ENCODE measurements at regions not wholly inside any gene's neighbourhood (a gene's known extent, or its start where the extent isn't known, plus 50 kb on each side); places are given as distances from the start of the nearest gene placed in this dataset.

DNA sequence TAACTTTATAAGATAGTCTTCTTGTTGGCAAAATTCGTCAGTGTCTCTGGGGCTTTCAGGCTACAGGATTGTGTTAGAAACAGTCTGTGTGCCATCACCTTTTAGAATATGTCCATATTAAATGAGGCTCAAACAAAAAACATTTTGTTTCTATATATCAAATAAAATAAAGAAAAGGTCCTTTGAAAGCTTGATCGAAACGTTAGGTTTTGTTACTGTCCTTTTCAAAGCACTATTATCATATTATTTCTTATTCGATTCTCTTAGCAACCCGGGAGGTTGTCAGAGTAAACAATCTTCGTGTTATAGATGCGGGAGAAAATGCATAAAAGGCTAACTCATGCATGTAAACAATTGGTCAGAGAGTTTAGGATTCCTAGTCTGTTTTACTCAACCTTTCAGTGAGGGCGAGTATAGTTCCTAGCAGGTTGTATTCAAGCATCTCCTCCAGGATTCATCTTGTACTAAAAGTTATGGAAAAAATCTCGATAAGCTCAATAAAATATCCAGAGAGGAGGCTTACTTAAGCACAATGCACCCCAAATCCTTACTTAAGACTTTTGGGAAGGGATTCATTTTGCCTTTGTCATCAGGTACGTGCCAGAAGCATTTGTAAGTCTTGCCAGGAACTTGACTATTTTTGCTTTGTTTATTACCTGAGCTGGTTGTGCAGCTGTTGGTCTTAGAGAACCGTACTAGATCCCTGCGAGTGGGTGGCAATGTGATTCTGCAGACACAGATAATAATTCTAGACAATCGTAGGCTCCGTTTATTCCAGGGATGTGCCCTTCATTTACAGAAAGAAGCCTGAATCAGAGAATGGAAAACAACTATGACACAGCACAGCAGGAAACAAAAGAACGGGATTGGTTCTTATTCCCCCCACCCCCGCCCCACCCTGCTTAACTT is 159.6 kb upstream of the ZNF217 start:
- no peak for DNase-seq (ENCODE audit: low read depth)
- TF ChIP-seq, protein P1, sequence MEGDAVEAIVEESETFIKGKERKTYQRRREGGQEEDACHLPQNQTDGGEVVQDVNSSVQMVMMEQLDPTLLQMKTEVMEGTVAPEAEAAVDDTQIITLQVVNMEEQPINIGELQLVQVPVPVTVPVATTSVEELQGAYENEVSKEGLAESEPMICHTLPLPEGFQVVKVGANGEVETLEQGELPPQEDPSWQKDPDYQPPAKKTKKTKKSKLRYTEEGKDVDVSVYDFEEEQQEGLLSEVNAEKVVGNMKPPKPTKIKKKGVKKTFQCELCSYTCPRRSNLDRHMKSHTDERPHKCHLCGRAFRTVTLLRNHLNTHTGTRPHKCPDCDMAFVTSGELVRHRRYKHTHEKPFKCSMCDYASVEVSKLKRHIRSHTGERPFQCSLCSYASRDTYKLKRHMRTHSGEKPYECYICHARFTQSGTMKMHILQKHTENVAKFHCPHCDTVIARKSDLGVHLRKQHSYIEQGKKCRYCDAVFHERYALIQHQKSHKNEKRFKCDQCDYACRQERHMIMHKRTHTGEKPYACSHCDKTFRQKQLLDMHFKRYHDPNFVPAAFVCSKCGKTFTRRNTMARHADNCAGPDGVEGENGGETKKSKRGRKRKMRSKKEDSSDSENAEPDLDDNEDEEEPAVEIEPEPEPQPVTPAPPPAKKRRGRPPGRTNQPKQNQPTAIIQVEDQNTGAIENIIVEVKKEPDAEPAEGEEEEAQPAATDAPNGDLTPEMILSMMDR (conservative IDR thresholded peaks at IDR 0.05; ENCODE audit: low read depth, low read length) = no peak
- H3K4me3 ChIP-seq (ENCODE audit: low read depth, low read length) = no peak overlapping the region

DNA sequence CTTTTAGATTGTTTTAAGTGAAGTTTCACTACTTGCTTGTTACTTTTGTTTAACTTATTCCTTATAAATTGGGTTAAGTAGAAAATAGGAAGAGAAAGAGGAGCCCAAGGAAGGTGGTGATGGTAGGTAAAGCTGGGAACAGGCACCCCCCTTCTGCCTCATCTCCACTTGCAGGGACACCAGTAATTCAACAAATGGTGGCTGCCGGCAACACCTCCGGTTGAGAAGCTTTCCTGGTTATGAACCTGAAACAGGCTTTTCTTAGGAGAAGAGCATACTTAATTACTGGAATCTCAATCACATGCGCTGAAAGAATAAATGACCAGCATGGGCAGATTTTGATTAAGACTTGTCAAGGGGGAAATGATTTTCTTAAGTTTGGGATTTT is 158.9 kb upstream of the ZNF217 start:
- no peak overlapping the region for H3K4me3 ChIP-seq (ENCODE audit: low read depth, low read length)
- TF ChIP-seq, protein P1 (conservative IDR thresholded peaks at IDR 0.05; ENCODE audit: low read depth, low read length) = no peak
- no peak for DNase-seq (ENCODE audit: low read depth)

DNA sequence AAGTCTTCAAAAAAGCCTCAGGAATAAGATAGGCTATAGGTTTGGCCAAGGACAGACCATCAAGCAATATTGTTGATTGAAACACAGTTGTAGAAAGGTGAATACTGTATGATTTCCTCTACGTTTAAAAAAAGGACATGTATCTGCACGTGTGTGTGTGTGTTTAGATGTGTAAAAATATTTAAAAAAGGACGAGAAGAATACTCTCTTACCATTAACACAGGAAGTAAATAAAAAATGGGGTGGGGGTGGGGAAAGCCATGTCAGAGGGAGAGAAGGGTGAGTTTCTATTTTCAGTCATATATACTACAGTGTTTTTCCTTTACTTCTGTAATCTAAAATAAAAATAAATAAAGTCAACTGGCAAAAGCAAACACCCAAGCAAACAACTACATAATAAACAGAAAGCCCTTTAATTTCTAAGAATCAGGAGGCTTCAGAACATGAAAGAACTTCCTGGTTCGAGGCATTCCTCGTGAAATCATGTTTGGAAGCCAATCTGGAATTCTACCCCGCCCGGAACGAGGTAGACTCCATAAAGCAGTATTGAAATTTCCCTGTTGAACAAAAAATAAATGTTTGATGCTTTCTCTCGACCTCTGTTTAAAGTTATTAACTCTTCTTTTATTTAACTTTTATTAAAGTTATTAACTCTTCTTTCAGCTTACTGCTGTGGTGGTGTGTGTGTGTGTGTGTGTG is 158.1 kb upstream of the ZNF217 start:
- H3K4me3 ChIP-seq (ENCODE audit: low read depth, low read length) = no peak overlapping the region
- TF ChIP-seq, protein P1 (conservative IDR thresholded peaks at IDR 0.05; ENCODE audit: low read depth, low read length) = no peak
- no peak for DNase-seq (ENCODE audit: low read depth)

DNA sequence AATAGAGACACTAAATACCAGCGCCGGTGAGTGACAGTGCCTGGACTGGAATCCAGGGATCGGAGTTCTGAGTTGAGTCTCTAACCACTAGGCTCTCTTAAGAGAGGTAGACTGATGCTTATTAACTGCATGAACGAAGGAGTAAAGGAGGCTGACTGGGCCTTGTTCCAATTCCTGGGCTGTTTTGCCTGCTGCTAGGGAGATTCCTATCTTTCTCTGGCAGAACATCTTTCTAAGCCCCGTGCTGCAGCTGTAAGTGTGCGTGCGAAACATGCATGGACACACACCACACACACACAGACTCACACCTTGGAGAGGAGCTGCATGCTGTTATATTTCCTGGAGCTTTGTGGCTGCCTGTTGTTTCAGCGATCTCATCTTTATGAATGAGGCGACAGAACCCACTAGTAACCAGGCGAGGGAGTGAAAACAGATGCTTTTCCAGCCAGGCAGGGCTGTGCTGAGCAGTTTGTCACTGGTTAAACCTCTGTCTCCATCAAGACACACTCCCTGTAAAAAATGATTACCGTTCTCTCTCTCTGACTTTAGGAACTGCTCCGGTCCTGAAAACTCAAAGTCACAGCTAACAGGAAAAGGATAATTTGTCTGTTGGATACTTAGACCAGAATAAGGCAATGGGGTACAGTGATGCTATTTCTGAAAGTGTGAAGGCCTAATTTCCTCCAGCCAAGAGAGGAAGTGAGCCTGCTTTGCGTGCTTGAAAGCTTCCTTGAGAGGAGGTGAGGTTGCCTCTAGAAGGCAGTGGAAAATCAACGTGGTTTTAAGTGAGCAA is 157.4 kb upstream of the ZNF217 start:
- DNase-seq (ENCODE audit: low read depth) = peak; percentile 90
- TF ChIP-seq, protein P1 (conservative IDR thresholded peaks at IDR 0.05; ENCODE audit: low read depth, low read length) = peak; percentile 1
- no peak overlapping the region for H3K4me3 ChIP-seq (ENCODE audit: low read depth, low read length)

DNA sequence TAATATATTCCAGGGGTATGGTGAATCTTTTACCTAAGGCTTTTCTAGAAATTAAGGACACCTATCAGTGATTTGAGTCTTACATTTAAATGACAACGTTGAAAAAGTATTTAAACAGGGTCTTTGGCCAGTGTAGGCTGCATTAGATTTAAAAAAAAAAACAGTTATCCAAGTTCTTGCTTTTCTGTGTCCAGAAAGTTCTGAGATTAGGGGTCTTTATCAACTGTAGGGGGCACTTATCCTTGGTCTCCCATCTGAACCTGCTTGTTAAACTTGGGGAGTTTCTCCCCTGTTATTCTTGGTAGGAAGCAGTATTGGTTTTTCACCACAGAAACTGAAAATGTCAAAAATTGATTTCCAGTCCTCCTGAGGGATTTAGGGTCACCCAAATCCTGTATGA is 155.9 kb upstream of the ZNF217 start:
- TF ChIP-seq, protein P1 (conservative IDR thresholded peaks at IDR 0.05; ENCODE audit: low read depth, low read length) = no peak
- no peak for DNase-seq (ENCODE audit: low read depth)

DNA sequence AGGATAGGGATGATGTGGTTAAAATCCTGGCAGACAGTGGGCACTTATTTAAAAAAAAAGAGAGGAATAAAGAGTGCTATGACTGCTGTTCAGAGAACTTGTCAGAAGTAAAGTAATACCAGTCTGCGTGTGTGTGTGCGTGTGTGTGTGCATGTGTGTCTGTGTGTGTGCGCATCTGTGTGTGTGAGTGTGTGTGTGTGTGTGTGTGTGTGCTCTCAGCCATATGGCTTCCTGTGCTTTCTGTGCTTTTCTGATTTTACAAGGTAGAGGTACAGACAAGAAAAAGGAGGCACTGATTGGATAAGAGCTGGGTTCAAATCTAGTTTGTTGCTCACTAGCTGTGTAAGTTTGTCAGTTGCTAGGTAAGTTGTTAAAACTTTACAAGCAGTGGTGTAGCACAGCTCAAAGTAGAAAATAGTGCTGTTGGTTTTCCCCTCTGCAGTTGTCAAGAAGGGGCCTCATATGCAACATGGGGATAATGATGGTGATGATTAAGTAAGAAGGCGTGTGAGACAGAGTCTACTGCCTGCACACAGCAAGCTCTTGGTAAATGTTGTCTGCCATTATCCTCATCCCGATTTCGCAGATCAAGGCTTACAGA is 155.3 kb upstream of the ZNF217 start:
- TF ChIP-seq, protein P1 (conservative IDR thresholded peaks at IDR 0.05; ENCODE audit: low read depth, low read length) = no peak
- no peak overlapping the region for H3K4me3 ChIP-seq (ENCODE audit: low read depth, low read length)
- peak; percentile 65 for DNase-seq (ENCODE audit: low read depth)

More for the DNA sequence above, 155.9 kb upstream of the ZNF217 start:
- no peak overlapping the region for H3K4me3 ChIP-seq (ENCODE audit: low read depth, low read length)

All from choroid plexus epithelial cell (primary cell).